ENCODE measurements at regions not wholly inside any gene's neighbourhood (a gene's known extent, or its start where the extent isn't known, plus 50 kb on each side); places are given as distances from the start of the nearest gene placed in this dataset.

DNA sequence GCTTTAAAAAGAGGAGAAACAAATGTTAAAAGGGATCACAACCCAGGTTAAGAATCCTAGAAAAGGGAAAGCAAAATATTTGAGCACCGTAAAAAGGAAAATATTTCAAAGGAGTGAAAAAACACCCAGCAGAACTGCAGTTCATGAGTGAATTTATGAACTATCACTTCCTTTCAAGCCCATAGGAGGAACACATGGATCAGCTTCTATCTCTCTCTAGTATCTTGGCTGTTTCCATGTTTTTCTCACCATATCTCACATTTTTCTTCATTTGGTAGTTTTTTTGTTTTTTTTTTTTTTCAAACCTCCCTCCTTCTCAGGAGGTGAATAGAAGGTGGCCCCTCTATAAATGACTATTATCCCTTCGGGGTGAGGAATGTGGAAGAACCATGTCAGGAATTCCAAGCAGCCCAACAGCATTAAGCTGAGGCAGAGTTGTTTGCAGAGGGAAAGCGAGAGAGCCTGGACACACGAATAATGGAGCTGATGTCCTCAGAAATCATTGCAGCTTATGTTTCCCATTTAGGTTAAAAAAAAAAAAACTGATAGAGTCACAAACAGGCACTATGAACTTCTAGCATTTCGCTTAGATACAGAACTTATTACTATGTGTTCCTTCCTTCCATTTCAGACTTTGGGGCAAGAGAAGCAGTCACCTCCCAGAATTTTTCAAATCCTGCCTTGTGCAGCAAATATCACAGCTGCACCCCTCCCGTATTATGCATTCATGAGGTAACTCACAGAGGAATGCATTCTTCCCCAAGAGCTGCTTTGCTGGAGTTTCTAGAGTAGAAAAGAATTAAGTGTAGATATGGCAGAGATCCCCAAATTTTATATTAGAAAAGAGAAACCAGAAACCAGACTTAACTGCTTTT is 315.6 kb downstream of the IRS1 start:
- Mint-ChIP-seq H3K27ac (no peak overlapping the region), H3K36me3 (ENCODE audit: low read depth) (no peaks in the 10 kb centered on the region), H3K4me3 (no peak overlapping the region), H3K4me1 (peaks cover 12% of the 10 kb centered on the region), H3K9me3 (peaks cover 3% of the 10 kb centered on the region), H3K27me3 (peaks cover 14% of the 10 kb centered on the region)
- ATAC-seq (no peak), DNase-seq (no peak)

DNA sequence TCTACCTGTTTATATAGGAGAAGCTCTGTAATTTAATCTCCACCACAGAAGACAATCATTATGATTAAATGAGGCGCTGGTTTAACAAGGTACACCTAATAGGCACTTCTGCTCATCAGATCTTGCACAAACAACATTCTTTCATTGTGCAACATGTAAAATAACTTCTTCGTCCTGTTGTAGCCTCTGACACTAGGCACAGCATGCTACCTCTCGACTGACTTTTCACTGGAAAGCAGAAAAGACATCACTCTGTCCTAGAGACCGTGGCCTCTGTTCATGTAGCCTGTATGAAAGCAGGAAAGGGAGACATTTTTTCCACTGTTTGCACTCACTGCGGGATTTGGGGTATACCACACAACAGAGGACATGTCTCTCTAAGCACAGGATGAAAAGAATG is 316.5 kb downstream of the IRS1 start:
- Mint-ChIP-seq H3K36me3 (ENCODE audit: low read depth) (no peaks in the 10 kb centered on the region), H3K4me1 (peaks cover 5% of the 10 kb centered on the region), H3K4me3 (no peak overlapping the region), H3K27ac (no peak overlapping the region), H3K9me3 (no peaks in the 10 kb centered on the region), H3K27me3 (peaks cover 10% of the 10 kb centered on the region)
- ATAC-seq (peak; percentile 41), DNase-seq (no peak)

GRCh38 chr2:226478109-226478809 is 321.4 kb downstream of the IRS1 start:
- Mint-ChIP-seq H3K27ac (no peak overlapping the region), H3K27me3 (peaks cover under 1% of the 10 kb centered on the region), H3K4me1 (no peaks in the 10 kb centered on the region), H3K9me3 (no peaks in the 10 kb centered on the region), H3K4me3 (no peak overlapping the region), H3K36me3 (ENCODE audit: low read depth) (no peaks in the 10 kb centered on the region)
- no peak for DNase-seq
- ATAC-seq = no peak

DNA sequence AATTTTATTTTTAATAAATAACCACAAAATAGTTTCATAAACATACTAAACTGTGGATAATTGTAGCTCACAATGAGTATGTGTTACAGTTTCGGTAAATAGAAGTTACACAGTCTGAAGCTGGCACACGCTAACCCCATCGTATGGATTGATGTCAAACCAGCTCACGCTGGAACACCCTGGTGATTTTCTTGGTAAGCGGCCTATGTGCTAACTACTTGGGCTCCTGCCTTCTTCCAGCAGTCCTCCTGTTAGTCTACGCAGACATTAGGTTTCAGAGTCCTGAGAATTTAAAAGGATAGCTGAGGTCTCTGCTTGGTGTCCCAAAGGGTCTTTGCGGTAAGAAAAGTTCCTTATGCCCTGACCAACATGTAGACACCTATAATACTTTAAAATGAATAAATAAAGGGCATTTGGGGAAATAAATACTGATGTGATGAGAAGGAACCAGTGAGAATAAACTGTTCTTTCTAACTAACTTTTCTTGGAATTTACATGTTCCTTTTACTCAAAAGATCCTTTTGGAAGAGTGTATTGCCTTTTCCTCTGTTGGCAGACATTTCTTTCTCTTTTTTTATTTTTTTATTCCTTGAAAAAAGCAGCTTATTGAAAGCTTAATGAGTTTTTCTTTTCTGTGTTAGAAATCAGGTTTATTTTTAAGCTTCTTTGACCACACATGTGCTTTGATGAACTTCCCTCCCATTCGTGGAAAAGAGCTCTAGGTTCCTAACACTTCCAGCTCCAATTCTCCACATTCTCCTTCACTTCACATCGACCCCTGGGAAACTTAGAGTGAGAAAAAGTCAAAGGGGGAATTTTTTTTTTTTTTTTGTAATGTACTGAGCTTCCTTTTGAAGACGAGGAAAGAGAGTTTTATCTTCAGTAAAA is 322.2 kb downstream of the IRS1 start:
- DNase-seq (no peak), ATAC-seq (no peak)
- no peaks in the 10 kb centered on the region for H3K4me1 Mint-ChIP-seq
- no peak overlapping the region for H3K4me3 Mint-ChIP-seq
- no peaks in the 10 kb centered on the region for H3K36me3 Mint-ChIP-seq (ENCODE audit: low read depth)
- H3K9me3 Mint-ChIP-seq = no peaks in the 10 kb centered on the region
- no peak overlapping the region for H3K27ac Mint-ChIP-seq
- peaks cover 2% of the 10 kb centered on the region for H3K27me3 Mint-ChIP-seq

DNA sequence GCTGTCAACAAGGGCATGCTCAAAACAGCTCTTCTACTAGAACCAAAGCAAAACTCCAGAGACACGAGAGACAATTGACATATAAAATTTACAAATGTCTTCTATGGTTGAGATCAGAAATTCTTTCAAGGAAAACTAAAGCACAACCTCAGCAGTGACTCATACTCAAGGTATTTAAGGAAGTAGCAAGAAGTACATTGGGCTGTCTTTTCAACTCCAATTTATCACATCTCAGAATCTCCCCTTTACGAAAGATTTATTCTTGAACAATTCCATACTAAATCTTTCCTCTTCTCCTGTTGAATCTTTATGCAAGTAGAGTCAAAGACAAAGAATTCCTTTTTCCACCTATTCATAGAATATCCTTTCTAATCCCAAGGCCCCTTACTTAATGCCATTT is 324.0 kb downstream of the IRS1 start:
- Mint-ChIP-seq H3K27ac (no peak overlapping the region), H3K27me3 (peaks cover 5% of the 10 kb centered on the region), H3K36me3 (ENCODE audit: low read depth) (no peaks in the 10 kb centered on the region), H3K4me3 (no peak overlapping the region), H3K4me1 (no peaks in the 10 kb centered on the region), H3K9me3 (no peaks in the 10 kb centered on the region)
- ATAC-seq (no peak), DNase-seq (no peak)

GRCh38 chr2:226474131-226474530 is 325.5 kb downstream of the IRS1 start:
- Mint-ChIP-seq H3K9me3 (no peaks in the 10 kb centered on the region), H3K4me1 (no peaks in the 10 kb centered on the region), H3K27me3 (peaks cover 5% of the 10 kb centered on the region), H3K27ac (no peak overlapping the region), H3K36me3 (ENCODE audit: low read depth) (no peaks in the 10 kb centered on the region), H3K4me3 (no peak overlapping the region)
- no peak for DNase-seq
- ATAC-seq = no peak

DNA sequence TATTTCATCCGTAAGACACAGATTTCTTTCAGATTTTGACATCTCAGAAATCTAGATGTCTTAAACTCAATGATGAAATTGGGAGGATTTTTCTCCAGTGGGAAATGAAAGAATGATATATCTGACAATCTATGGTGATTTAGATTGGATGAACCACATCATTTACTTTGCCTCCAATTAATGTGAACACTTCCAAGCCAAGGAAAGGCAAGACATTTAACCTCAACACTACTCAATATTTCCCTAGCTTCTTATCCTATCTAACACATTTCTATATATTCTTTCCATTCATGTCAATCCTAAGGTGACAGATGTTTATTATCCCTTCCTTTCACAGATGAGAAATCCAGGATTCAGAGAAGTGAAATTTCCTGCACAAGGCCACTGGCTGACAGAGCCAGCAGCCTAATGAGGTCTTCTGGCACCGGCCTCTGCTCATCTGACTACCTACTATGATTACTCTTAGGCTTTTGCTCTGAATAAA is 327.6 kb downstream of the IRS1 start:
- Mint-ChIP-seq H3K36me3 (ENCODE audit: low read depth) (no peaks in the 10 kb centered on the region), H3K4me3 (no peak overlapping the region), H3K9me3 (no peaks in the 10 kb centered on the region)

DNA sequence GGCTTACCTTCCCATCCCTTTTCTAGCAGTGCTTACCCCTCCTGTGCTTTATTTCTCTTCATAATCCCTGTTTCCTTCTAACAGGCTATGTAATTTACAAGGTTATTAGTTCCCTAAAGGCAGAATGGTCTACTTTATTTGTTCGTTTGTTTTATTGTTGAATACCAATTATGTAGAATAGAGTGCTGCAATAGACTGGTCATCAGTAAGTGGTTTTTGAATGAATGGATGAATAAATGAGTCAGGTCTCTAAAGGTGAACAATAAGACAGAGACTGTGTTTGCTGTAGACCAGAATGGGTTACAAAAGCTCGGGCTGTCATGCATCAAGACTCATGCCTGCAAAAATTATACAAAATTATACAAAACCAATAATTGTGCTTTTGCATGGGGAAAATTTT is 332.0 kb downstream of the IRS1 start:
- no peaks in the 10 kb centered on the region for H3K36me3 Mint-ChIP-seq (ENCODE audit: low read depth)
- no peak overlapping the region for H3K27ac Mint-ChIP-seq
- DNase-seq (no peak), ATAC-seq (no peak)
- no peak overlapping the region for H3K4me3 Mint-ChIP-seq
- H3K9me3 Mint-ChIP-seq = no peaks in the 10 kb centered on the region
- peaks cover 3% of the 10 kb centered on the region for H3K27me3 Mint-ChIP-seq
- H3K4me1 Mint-ChIP-seq = no peaks in the 10 kb centered on the region

More for the DNA sequence above, 327.6 kb downstream of the IRS1 start:
- ATAC-seq = no peak
- Mint-ChIP-seq H3K4me1 (no peaks in the 10 kb centered on the region), H3K27me3 (peaks cover 5% of the 10 kb centered on the region), H3K27ac (no peak overlapping the region)
- no peak for DNase-seq

DNA sequence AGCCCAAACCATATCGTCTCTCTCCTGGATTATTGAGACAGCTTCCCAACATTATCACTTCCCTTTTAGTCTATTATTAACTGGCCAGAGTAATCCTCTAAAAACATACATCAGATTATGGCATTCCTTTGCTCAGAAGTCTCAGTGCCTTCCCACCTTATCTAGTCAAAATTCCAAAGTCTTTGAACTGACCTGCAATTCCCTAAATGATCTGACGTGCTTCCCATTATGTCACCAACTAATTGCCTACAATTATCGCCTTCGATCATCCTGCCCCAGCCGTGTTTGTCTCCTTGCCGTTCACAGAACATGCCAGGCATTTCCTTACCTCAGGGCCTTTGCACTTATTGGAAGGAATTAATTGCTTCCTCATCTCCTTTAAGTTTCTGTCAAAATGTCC is 332.4 kb downstream of the IRS1 start:
- no peaks in the 10 kb centered on the region for H3K4me1 Mint-ChIP-seq
- DNase-seq (no peak), ATAC-seq (no peak)
- H3K27ac Mint-ChIP-seq = no peak overlapping the region
- H3K36me3 Mint-ChIP-seq (ENCODE audit: low read depth) = no peaks in the 10 kb centered on the region
- H3K27me3 Mint-ChIP-seq = peaks cover 3% of the 10 kb centered on the region
- no peak overlapping the region for H3K4me3 Mint-ChIP-seq
- no peaks in the 10 kb centered on the region for H3K9me3 Mint-ChIP-seq

DNA sequence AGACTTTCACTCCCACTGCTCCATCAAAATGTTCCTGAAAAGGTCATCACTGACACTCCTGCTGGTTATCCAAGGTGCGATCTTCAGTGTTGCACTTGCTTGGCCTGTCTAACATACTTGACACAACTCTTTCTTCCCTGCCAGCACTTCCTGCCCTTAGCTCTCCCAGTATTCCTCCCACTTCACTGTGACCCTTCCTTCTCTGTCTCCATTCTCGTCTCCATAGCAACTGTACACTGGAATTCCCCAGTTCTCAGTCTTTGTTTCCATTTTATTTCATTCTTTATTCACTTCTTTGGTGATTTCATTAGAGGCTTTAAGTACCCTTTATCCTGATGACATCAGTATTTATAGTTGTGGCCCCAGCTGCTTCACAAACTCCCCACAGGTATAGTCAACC is 333.0 kb downstream of the IRS1 start:
- no peaks in the 10 kb centered on the region for H3K9me3 Mint-ChIP-seq
- DNase-seq = no peak
- H3K27ac Mint-ChIP-seq = no peak overlapping the region
- H3K36me3 Mint-ChIP-seq (ENCODE audit: low read depth) = no peaks in the 10 kb centered on the region
- H3K4me3 Mint-ChIP-seq = no peak overlapping the region
- no peak for ATAC-seq
- H3K27me3 Mint-ChIP-seq = peaks cover 3% of the 10 kb centered on the region
- H3K4me1 Mint-ChIP-seq = no peaks in the 10 kb centered on the region

DNA sequence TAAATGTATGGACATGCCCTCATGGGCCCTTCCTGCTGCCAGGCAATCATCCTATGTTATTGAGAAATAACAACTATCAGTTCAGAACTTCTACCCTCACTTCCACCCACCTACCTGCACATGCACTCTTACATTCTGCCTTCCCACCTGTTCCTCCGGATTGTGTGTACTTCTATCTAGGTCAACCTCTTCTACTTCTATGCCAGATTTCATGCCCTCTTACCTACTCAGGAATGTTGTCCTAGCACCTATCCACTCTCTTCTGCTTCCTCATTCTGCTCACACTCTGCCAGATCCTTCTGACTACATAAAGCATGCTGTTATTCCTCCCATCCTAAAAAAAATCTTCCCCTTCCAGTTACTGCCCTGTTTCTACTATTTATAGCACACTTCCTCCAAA is 333.5 kb downstream of the IRS1 start:
- no peaks in the 10 kb centered on the region for H3K9me3 Mint-ChIP-seq
- no peaks in the 10 kb centered on the region for H3K27me3 Mint-ChIP-seq
- no peak overlapping the region for H3K4me3 Mint-ChIP-seq
- H3K4me1 Mint-ChIP-seq = no peaks in the 10 kb centered on the region
- DNase-seq (no peak), ATAC-seq (no peak)
- H3K36me3 Mint-ChIP-seq (ENCODE audit: low read depth) = no peaks in the 10 kb centered on the region
- H3K27ac Mint-ChIP-seq = no peak overlapping the region

GRCh38 chr2:226464380-226464779 is 335.2 kb downstream of the IRS1 start:
- H3K27me3 Mint-ChIP-seq = no peaks in the 10 kb centered on the region
- H3K27ac Mint-ChIP-seq = no peak overlapping the region
- H3K9me3 Mint-ChIP-seq = peaks cover 6% of the 10 kb centered on the region
- H3K4me1 Mint-ChIP-seq = no peaks in the 10 kb centered on the region
- H3K4me3 Mint-ChIP-seq = no peak overlapping the region
- ATAC-seq = no peak
- no peak for DNase-seq
- no peaks in the 10 kb centered on the region for H3K36me3 Mint-ChIP-seq (ENCODE audit: low read depth)

GRCh38 chr2:226463154-226463553 is 336.5 kb downstream of the IRS1 start:
- H3K4me3 Mint-ChIP-seq = no peak overlapping the region
- DNase-seq (no peak), ATAC-seq (no peak)
- no peaks in the 10 kb centered on the region for H3K4me1 Mint-ChIP-seq
- H3K27ac Mint-ChIP-seq = no peak overlapping the region
- H3K27me3 Mint-ChIP-seq = peaks cover 2% of the 10 kb centered on the region
- H3K9me3 Mint-ChIP-seq = peaks cover 6% of the 10 kb centered on the region
- no peaks in the 10 kb centered on the region for H3K36me3 Mint-ChIP-seq (ENCODE audit: low read depth)

DNA sequence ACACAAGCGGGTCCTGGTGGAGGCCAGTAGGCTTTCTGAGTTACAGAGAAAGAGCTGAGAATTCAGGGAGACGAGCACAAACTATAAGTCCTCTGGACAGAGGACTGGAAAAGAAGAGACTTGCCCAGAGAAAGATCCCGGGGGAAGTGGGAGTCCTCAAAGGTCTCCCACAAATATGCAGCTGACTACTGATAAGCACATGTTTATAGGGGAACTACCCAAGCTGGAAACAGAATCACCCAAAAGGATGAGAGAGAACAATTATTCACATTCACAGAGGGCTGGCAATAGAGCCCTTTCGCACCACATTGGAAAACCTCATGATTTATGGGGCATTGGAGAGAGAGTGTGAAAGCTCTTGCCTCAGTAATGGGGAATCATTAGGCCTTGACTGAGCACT is 337.6 kb downstream of the IRS1 start:
- Mint-ChIP-seq H3K4me1 (no peaks in the 10 kb centered on the region), H3K9me3 (peaks cover 6% of the 10 kb centered on the region), H3K4me3 (no peak overlapping the region), H3K27ac (no peak overlapping the region), H3K27me3 (peaks cover 6% of the 10 kb centered on the region), H3K36me3 (ENCODE audit: low read depth) (no peaks in the 10 kb centered on the region)
- ATAC-seq (no peak), DNase-seq (no peak)

Data from activated naive CD8-positive, alpha-beta T cell treated with anti-CD3 and anti-CD28 coated beads, Interleukin-2, amount 50 U/mL, for 24 hours (primary cell).